ENCODE measurements at regions not wholly inside any gene's neighbourhood (a gene's known extent, or its start where the extent isn't known, plus 50 kb on each side); places are given as distances from the start of the nearest gene placed in this dataset.

DNA sequence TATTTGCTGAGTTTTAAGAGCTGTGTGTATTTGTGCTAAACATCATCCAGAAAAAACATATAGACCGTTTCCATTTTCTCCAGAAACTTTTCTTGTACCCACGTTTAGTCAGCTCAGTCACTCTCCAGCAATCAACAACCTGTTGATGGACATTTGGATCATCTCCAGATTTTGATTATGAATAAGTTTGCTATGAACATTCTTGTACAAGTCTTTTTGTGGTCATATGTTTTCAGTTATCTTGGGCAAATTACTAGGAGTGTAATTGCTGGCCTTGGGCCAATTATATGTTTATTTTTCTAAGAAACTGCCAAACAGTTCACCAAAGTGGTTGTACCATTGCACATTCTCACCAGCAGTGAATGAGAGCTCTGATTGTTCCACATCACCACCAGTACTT, 221.8 kb downstream of the CENPF start:
- DNase-seq = no peak

DNA sequence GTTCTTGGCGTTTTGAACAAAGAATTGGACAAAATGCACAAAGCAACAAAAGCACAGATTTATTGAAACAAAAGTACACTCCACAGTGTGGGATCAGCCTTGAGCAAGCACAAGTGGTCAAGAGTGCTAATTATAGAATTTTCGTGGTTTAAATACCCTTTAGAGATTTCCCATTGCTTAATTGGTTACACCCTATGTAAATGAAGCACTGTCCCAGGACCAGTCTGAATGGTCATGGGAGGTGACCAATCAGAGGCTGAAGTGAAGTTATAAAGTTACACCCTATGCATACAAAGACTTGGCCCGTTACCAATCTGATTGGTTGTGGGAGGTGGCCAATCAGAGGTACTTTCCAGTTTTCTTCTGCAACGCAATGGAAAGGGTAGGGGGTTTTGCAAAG, 223.6 kb downstream of the CENPF start:
- DNase-seq = no peak

DNA sequence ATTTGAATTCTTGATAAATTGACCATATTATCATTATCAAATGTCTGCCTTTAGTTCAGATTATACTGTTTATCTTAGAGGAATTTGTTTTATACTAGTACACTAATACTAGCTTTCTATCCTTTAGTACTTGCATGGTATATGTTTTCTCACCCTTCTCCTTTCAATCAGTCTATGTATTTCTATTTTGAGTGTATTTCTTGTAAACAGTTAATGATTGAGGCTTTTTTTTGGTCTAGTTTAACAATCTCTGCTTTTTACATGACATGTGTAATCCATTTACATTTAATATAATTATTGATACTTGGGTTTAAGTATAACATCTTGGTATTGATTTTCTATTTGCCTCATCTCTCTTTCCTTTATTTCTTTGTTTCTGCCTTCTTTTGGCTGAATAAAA, 224.9 kb downstream of the CENPF start:
- no peak for DNase-seq

DNA sequence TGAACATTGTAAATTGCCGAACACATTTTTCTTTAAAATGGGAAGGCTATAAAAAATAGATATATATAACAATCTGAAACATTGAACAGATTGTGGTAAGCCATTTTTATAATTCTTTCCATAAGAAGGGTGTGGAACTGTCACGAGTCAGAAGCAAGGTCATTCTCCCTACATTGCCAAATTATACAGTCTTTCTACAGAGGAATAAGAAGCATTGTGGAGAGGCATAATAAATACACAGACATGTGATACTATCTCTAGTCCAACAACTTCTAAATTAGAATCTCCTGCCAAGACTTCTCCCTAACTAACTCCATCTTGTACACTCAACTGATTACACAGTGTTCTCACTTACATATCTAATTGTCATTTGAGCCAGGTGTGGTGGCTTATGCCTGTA, 227.9 kb downstream of the CENPF start:
- no peak for DNase-seq

DNA sequence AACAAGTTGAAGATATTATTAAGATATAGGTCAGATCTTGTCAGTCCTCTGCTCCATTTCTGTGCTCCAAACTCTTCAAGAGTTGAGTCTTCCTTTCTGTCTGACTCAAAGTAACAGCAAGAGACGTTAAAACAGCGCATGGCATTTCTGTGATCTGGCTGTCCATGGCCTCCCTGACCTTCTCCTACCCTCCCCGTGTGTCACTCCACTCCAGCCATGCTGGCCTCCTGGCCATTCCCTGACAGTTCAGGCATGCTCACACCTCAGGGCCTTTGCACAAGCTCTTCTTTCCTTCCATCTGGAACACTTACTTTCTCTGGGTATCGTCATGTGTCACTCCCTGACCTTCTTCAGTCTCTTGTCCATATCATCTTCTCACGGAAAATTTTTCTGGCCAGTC, 229.0 kb downstream of the CENPF start:
- no peak for DNase-seq

DNA sequence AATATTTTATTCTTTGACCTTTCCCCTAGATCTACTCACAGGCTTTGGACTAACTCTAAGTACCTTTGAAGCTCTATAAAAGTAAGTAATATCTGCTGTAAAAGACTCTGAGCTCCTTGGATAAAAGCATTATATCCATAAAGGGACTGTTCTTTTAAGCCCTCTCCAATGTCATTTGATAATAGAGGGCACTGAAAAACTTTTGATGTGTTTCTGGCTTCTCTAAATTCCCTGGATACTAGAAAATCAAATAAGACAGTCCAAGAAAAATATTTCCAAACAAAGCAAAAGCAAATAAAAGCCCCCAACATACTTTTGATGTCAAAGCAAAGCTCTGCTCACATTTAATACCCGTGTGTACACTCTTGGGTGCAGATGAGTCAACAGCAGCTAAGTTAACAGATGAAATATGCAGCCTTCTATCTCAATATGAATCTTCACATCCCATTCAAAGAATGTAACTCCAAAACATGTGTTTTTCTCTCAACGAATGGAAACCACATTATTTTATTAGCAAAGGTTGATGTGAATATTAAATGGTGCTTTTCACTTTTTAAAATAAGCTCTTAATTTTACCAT, 230.3 kb downstream of the CENPF start:
- no peak for DNase-seq

DNA sequence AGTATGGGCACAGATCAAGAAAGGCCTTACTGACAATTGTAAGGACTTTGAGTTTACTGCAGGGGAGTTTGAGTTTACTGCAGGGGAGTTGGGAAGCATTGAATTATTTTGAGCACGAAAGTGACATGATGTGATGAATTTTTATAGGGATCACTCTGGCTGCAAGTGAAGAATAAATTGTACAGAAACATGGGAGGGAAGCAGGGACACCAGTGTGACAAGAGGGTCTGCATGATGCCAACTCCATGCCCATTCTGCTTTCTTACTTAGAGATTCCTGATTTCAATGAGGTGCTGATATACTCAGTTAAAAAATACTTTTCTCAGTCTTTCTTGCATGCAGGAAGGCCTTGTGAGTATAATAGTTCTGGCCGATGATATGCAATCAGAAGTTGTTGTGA, 234.4 kb downstream of the CENPF start:
- DNase-seq = no peak

DNA sequence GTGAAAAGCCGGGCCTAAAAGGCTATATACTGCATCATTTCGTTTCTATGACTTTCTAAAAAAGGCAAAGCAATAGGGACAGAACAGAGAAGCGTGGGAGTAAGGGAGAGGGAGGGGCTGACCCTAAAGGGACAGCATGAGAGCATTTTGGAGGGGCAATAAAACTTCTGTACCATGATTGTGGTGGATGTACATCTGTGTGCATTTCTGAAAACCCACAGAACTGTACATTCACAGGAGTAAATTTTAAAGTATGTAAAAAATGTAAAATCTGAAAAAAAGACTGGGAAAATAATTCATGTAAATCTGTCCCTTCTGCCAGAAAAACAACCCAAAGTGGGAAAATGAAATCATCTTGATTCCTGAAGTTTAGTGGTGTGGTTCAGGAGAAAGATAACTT, 235.4 kb downstream of the CENPF start:
- no peak for DNase-seq

DNA sequence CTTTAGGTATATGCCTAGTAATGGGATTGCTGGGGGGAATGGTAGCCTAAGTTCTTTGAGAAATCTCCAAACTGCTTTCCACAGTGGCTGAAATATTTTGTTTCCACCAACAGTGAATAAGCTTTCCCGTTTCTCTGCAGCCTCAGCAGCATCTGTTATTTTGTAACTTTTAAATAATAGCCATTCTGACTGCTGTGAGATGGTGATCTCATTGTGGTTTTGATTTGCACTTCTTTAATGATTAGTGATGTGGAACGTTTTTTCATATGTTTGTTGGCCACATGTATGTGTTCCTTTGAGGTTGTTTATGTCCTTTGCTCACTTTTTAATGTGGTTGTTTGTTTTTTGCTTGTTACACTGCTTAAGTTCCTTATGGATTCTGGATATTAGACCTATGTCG, 237.4 kb downstream of the CENPF start:
- peak; percentile 47 for DNase-seq

DNA sequence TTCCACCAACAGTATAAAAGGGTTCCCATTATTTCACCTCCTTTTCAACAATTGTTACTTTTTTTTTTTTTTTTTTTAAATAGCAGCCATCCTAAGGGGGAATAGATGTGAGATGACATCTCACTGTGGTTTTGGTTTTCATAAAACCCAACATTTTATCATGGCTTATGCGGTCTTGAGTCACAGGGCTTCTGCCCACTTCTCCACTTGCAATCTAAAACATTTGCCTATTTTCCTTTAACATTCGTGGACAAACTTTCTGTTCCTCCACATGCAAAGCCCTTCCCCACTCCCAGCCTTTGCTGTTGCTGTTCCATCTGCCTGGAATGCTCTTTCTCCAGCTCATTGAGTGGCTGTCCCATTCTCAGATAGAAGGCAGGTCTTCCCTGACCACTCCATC, 239.7 kb upstream of the KCNK2 start:
- DNase-seq = no peak

DNA sequence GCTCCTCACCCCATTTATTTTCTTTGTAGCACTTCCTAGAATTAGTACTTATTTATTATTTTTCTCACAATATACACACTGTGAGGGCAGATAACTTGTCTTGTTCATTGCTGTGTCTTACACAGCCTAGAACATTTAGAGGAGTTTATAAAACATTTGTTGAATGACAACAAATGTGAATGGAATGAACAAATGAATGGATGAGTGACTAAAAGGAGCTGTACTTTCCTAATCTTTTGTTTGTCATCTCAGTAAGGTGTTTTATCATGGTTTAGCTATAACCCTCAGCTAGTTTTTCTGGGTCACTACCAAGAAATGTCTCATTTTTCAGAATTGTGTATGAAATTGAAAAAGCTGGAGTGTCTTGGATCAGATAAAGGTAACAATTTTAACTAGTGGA, 239.3 kb upstream of the KCNK2 start:
- no peak for DNase-seq

DNA sequence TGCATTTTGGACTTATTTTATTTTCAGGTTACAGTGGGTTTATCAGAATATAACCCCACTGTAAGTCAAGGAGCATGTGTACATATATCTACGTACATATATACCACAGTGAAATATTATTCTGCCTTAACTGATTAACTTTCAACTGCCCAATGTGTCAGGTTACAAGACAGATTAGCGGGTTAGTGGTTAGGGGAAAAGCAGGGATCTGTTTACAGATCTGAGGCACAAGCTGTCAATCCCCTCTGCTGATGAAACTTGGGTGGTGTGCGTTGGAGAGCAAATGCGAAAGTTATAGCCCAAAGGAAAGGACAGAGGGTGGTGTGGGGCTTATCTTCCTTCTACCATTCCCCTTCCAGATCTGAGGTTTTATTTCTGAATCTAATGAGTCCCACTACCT, 238.2 kb upstream of the KCNK2 start:
- DNase-seq = no peak

DNA sequence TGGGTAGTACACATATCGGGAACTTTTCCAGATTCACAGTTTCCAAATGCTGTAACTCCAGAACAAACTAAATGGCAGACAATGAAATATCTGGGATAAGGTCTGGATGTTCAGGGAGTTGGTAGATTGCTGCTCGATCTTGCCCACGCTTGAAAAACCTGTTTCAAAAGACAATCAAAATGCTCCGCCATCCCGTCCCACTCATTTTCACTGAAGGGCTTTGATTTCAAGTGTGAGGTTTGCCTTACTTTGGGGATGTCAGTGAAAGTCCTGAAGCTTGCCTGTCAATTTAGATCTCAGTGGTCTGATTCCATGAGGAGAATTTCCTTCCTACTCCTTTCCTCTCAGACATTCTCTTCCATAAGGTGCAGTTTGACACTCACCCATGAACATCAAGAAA, 236.3 kb upstream of the KCNK2 start:
- no peak for DNase-seq

DNA sequence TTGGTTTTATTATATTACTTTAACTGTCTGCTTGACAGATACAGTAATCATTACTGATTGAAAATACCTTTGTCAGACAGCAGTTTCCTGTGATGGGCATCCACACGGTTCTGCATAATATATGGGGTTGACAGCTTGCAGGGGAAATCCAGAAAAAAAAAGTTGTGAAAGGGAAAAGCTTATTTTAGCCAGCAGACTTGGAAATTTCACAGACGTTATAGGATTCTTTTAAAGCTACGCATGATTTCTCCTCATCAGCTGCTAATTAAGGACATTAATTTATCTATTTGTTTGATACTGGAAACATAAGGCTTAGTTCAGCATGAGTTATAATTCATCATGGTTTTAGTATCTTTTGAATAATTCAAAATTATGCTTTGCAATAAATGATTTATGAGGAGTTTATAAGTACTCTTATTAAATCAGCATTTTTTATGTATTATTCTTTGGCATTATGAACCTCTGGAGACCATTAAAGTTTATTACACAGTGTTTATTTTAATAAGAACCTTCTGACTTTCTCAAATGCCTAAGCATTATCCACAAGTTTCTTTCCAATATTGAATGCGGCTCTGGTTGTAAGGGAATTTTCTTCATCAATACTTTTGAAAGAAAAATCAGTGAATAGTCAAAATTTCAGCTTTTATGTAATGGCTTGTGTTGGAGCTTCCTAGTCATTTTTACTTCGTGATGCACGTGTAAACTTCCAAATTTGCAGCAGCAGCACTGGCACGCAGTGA, 235.3 kb upstream of the KCNK2 start:
- DNase-seq = no peak

DNA sequence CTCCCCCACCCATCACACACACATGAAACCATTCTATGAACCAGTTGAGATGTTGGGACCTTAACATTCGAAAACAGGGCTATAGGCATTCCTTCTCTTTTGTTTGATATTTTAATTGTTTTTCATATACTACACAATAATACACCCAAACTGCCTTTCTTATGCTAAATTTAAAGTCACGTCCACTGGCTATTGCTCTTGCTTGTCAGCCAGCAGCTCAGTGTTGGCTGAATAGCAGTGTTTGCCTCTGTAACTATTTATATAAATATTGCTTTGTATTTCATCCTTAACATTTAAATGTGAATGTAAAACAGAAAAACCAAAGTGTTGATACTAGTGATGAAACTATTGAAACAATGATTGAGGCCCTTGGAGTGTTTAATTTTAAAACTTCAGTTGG, 234.4 kb upstream of the KCNK2 start:
- no peak for DNase-seq

DNA sequence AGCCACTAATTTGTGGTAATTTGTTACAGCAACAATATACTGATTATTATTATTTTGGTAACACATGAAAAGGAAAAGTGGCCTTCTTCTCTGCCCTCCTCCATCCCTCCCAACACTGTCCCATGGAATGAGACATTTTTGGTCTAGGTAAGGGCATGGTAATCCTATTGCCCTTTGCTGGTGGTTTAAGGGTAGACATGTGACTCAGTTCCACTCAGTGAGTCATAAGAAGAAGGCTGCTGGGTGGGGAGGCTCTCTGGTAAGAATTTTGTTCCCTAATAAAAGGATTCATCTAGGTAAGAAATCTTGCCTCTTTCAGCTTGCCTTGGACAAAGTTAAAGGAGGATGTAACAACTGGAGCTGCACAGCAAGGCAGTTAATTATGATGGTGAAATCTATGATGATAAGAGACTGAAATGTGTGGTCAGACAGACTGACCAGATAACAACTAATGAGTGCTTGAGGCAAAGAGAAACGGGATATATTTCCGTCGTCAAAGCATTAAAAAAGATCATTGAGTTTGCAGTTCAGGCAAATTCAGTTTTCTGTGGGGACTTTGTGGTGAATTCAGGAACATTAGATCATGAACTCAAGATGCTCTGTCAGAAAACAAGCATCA, 232.0 kb upstream of the KCNK2 start:
- DNase-seq = no peak

DNA sequence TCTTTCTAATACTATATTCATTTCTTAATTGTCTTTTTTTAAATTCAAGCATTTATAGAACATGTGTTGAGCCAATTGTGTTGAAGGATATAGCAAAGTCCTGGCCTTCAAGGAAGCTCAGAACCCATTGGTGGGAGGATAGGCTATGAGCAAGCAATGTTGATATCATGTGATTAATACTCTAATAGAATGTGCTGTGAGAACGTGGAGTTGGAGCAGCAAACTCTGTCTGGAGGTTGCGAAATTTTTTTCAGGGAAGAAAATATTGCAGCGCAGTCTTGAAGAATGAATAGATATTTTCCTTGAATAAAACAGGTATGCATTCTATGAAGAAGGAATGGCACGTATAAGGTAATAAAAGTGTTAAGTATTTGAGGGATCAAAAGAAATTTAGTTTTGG, 229.2 kb upstream of the KCNK2 start:
- DNase-seq = no peak

DNA sequence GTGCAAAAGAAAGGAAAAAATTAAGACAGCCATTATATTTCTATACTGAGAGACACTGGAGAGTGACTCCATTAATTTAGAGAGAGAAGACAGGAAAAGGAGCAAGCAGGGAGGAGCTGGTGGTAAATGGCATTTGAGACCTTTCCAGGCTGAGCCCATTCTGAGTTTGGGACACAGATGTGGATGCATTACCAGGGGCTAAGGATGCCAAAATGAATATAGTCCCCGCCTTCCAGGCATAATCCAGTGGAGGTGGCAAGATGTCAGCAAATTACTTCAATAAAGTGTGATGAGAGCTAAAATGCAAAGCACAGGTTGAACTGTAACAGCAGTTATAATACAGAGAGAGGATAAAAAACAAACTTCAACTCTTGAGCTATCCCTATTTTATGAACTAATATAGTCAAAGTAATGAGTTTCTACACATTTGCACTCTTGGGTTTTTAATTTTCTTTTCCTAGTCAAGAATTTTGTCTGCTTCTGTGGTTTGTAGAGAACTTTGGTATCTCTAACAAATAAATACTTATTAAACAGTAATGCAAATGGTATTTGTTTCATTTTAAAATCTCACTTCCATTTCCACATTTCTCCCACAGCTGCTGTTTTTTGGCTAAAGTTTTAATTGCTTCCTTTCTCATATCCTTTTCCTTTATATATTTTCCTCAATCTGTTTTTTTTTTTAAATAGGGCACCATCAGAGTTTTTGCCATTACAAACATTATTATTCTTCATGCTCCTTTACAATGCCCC, 228.2 kb upstream of the KCNK2 start:
- DNase-seq = no peak

DNA sequence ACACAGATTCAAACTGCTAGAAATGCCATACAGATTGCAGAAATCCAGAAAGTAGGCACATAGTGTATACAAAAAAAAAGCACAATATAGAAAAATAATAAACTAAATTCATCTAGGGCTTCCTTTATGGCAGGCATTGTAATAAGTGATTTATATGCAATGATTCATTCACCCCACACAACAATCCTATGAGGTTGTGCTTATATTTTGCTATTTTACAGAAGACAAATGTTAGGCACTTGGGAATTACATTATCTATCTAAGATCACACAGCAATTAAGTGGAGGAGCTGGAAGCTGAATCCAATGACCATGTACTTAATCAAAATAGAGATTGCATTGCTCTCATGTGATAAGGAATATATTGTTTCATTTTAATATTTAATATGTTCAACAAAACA, 225.7 kb upstream of the KCNK2 start:
- no peak for DNase-seq

DNA sequence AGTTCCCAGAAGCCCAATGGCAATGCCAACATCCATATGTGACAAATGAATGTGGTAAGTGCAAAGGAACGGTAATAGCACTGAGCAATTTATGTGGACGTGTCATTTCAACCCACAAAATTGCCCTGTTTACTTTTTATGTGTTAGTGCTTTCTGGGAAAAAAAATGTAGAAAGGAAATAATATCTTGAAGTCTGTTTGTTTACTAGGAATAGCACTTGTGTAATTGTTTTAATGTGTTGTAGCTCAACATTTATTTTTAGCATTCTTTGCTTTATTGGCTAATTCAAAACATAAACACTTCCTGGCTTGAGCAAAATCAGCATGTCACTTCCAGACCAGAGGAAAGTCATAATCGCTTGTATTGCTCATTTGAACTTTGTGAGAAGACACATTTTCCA, 224.8 kb upstream of the KCNK2 start:
- DNase-seq = no peak

DNA sequence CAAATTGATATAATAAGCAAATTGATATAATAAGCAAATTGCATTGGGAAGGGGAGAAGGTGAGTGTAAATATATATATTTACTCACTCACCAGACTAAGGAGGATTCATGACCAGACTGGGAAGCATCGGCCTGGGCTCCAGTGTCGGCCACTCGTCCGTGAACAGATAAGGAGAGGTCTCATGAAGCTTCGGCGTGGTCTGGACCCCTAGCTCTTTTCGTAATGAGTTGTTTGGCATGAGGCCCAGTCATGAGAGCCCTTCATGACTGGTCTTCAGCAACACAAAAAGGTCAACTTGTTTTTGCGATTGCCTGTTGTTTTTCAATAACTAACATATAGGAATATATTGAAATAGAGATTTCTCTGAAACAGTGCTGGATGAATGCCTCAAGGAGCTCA, 222.9 kb upstream of the KCNK2 start:
- no peak for DNase-seq

DNA sequence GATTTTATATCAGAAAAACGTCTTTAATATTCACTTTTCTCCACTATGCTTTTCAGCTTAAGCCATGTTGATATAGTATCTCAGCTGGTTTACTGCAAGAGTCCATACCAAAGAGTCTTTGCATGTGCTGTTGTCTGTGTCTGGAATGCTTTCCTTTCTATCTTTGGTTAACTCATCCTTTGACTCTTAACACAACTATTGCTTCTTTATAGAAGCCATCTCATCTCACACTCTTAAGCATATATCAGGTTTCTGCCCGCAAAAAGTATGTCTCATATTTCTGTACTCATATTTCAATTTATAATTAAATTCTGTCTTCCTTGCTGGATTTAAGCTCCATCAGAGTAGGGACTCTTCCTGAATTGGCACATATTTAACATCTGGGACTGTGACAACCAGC, 220.9 kb upstream of the KCNK2 start:
- DNase-seq = no peak

DNA sequence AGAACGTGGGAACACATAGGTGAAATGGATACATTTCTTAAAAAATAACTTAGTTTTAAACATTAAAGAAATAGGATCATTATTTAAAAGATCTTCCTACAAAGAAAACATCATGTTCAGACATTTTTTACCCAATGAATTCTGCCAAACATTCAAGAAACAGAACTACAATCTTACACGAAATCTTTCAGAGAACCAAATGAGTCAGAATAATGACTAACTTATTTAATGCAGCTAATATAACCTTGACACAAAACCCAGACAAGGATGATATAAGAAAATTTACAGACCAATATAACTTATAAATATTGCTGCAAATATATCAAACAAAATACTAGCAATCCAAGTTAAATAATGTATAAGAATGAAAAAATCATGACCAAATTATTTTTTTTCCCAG, 220.1 kb upstream of the KCNK2 start:
- no peak for DNase-seq
